Daoy (cell line): ENCODE measurements at regions not wholly inside any gene's neighbourhood (a gene's known extent, or its start where the extent isn't known, plus 50 kb on each side); places are given as distances from the start of the nearest gene placed in this dataset.
"Not testable (repeated sequence)": the region's sequence is repeated elsewhere in the genome, so short reads cannot be mapped to it uniquely, and the experiment has no call there.

Experiments used
- DNase-seq: peaks from one replicate; pipeline ENCODE4 v3.0.0-alpha.2; 2015; ENCODE audit warnings: low read depth

DNA sequence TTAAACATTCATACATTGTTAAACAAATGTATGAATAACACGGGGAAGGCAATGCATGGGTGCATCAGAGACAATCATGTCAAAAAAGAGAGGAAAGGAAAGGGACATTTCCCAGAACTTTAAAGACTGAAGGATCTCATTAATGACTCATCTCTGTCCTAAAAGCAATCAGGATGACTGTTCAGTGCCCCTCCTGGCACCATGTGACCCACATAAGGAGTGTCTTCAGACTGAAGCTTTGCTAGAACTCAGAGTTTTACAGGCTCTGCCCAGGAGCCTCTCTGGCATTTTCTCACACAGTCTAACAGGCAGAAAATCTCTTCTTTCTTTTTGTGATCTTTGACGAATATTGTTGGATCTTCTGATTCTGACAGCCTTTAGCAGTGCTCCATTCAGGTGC lies 315.3 kb downstream of the OTUD1 start:
- peak; percentile 12 for DNase-seq

DNA sequence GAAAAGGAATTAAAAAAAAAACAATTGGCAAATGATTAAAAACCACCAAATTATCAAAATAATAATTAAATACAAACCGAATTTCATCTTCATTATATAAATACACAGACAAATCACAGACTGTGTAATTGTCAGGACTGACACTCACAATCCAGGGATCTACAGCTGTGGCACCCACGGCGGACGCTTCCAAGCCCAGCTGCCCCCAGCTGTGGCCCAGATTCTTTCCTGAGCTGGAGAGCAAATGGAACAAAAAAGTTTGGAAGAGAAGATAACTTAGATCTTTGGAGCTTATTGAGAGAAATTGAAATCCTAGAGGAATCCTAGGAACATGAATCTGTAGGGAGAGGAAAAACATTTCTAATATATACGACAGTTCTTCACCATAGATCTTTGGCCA lies 316.1 kb downstream of the OTUD1 start:
- no peak for DNase-seq

DNA sequence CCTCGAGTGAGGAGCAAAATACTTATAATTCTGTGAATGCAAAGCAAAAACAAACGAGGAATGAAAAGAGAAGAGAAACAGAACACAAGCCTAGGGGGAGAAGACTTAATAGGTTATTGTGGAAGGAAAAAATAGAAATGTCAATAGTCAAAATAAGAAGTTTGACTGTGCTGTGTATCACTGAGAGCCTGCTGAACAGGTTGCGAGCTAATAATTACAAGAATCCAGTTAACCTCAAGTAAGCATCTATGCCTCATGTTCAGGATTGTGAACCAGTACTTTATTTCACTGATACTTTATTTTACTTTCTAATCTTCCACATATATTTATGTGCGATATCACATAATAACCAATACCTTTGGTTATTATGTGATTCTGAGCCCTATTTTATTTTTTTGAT lies 316.7 kb downstream of the OTUD1 start:
- no peak for DNase-seq

DNA sequence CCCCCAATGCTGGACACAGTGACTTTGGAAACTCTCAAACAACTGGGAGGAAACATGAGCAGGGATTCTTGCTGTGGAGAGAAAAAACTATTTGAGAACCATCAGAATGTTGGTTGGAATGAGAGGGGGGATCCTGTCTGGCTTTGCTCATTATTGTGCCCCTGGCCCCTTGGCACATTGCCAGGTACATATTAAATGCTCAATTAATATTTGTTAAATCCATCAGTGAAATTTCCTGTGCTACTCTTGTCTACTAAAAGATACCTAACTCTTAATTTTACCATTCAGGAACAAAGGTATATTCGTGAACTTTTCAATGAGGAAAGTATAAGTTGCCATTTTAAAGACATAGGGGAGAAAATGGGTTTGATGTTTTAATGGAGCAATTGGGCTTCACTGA lies 329.4 kb downstream of the OTUD1 start:
- DNase-seq, result no peak

DNA sequence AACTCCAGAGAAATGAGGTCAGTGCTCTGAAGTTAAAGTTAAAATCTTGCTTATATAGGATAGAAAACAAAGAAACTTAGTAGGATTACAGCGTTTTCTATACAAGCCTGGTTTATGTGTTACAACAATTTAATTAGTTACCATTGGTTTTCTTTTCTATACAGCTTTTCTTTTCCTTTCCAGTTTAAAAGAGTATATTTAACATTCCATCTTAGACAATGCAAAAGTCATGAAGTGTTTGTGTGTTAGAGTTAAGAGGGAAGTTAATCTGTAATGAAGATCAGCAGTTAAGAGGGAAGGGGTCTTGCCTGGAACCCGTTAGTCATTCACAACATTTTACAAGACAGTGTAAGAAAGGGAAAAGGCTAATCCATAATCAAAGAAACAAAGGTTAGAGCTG lies 338.3 kb downstream of the OTUD1 start:
- DNase-seq, result no peak

DNA sequence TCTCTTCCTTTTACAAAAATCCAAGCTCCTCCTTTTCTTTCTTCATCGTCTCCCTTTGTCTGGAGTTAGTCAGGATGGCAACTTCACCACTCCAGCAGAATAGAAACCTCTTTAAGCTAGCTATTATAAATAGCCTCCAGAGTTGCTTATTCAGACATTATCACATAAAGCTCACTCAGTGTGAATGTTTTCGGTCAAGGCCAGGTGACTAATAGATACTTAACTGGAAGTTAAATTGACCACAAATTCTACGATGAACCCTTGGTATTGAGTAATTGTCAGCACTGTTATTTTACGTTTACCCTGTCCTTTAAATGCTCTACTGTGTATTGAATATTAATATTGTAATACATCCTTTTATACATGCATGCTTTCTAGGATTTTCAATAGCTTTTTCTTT lies 340.4 kb downstream of the OTUD1 start:
- DNase-seq, result peak; percentile 21

DNA sequence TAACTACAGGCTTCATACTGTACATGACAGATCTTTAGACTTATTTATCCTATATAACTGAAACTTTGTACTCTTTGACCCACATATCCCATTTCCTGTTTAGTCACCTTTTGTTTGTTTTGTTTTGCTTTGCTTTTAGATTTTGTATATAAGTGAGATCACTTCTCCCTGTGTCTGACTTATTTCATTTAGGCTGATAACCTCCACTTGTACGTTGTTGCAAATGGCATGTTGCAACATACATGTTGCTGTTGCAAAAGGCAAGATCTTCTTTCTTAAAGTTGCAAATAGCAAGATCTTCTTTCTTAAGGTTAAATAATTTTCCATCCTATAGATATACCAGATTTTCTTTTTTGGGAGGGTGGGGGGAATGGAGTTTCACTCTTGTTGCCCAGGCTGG lies 341.5 kb downstream of the OTUD1 start:
- no peak for DNase-seq

DNA sequence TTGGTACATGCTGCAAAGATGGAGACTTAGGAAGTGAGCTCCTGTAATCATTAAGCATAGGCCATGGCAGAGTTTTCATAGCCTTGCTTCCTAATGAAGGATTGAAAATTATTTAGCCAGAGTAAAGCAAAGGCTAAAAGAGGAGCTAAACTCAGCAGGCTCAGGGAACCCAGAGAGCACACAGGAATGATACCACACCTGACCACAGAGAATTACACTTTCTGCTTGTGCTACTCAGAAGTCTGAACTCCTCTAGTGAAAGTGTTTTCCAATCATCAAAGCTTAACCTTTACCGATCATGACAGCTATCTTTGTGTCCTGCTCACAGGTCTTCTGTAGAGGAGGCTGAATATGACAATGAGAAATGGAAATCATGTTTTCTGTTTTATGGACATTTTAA lies 347.7 kb downstream of the OTUD1 start:
- DNase-seq, result no peak

DNA sequence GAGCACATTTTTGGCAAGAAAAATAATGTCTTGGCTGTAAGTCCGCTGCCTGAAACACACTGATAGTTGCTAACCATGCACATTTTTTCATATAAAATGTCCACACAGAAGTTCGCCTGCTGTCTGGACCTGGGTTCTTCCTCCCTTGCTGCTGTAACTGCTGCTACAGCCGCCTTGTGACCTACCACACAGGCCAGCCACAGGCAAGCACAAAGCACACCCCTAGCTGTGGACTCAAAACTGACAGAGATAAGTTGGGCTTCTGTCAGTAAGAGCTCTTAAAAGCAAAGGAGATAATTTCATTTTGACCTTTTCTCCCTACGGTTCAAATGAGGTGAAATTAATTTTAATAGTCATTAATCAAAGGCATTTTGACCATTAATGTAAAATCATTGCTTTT lies 354.7 kb downstream of the OTUD1 start:
- DNase-seq, result no peak

DNA sequence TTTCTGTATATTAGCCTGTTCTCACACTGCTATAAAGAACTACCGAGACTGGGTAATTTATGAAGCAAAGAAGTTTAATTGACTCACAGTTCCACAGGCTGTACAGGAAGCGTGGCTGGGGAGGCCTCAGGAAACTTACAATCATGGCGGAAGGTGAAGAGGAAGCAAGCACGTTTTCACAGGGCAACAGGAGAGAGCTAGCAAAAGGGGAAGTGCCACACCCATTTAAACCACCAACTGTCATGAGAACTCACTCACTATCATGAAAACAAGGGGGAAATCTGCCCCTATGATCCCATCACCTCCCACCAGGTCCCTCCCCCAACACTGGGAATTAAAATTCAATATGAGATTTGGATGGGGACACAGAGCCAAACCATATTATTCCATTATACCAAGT lies 358.6 kb downstream of the OTUD1 start:
- not testable (repeated sequence) for DNase-seq

DNA sequence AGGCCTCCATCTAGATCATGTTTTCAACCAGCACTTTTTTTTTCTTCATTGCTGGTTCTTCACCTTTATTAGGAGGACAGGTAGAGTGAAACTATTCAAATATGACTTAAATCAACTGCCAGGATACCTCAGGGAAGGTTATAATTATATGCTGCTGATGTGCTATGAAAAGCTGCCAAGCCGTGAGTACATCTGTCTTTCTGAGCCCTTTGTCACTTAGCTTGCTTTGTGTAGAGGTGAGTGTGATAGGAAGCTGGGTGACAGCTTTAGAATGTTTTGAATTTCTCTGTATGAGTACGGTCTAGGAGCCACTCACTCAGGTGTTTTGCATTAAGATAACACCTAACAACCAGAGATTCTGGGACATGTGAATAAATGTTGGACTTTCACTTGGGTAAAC lies 365.2 kb downstream of the OTUD1 start:
- DNase-seq, result no peak

DNA sequence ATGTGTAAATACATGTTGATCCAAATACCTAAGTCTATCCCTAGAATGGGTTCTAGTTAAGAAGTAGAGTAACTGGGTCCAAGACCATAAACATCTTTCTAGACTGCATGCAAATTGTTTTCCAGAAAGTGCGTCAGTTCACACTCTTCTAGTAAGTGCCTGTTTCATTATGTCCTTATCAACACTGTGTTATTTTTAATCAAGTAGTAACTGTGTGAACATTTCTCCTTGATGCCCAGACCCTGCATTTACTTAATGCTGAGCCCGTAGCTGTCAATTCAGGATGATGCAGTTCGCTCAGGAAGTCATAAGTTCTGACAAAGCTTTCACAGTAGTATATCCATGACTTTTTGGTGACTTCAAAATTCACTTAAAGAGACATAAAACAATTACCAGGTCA lies 374.8 kb downstream of the OTUD1 start:
- DNase-seq, result no peak

DNA sequence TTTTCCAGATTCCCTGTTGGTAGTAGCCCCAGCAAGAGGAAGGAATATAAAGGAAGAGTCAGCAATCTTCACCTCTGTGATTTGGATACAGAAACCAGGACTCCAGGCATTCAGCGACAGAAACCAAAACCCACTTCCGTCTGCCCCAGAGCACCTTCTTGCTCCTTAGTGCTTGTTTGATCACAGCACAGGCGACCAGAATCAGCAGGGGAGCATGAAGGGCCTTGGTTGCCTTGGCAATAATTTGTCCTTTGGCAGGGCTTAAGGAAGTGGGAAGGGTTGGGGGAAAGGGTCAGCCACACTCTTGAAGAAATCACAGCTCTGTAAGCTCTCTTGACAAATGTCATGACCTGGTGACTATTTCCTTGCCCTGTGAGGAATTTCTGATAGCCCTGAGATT lies 379.6 kb downstream of the OTUD1 start:
- DNase-seq, result no peak

DNA sequence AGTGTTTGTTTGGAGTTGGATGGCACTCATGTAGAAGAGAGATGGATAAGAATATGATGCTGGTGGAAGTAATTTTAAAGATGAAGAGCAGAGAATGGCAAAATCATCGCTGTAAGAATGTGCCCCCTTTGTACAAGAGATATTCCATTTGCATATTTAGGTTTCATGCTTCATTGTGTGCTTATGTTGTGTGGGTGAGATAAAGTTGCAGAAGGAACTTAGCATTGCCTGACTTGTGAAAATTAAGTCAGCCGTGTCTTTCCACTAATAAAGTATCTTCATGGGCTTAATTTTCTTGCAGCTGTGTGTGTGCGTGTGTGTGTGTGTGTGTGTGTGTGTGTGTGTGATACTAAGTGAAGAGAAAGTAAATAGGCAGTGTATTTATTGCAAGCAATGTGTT lies 381.9 kb downstream of the OTUD1 start:
- DNase-seq, result no peak

DNA sequence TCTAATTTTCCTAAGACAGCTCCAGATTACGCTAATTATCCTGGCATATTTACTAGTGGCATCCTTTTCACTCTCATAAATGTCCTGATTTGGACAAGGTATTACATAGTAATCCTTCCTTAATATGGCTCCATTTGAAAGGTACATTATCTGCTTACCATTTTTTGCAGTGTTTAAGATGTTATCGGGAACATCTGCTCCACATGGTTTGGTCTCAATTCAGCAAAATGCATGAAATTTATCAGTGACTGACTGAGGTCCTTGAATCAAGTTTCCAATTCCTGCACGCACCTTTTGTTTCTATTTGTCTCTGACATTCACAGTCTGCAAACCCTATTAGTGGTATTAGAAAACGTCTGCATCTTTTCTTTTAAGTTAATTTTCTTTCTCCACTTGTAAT lies 384.1 kb upstream of the KIAA1217 start:
- DNase-seq, result no peak

DNA sequence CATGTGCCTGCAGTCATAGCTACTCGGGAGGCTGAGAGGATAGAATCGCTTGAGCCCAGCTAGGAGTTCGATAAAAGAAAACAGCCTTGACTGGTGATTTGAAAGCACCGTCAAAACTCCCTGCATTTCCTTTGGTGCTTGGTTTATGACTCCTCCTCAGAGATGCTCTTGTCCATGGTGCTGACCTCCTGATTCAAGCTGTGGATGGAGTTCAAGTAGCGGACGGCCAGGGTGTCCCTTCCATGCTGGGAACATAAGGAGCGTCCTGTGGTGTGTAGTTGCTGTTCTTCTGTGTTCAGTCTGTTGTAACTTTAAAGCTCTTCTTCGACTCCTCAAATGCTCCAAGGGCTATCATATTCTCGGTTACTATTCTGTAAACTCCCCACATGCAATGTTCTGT lies 382.5 kb upstream of the KIAA1217 start:
- DNase-seq, result peak; percentile 16

DNA sequence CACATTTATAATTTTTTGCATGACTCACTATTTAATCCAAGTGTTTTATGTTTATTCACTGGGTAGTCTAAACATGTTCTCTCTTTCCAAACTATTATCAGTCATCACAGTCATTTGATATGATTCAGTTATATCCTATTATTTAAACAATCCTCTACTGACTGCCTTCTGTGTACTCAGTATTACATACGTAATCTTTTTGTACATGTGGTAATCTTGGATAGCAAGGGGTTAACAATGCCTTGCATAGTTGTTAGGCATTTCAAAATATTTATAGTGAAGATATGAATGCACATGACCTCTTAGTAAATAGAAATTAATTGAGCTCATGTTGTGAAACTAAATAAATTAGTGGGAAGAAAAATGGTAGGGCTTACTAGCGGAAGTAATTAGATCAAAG lies 379.4 kb upstream of the KIAA1217 start:
- DNase-seq, result no peak

DNA sequence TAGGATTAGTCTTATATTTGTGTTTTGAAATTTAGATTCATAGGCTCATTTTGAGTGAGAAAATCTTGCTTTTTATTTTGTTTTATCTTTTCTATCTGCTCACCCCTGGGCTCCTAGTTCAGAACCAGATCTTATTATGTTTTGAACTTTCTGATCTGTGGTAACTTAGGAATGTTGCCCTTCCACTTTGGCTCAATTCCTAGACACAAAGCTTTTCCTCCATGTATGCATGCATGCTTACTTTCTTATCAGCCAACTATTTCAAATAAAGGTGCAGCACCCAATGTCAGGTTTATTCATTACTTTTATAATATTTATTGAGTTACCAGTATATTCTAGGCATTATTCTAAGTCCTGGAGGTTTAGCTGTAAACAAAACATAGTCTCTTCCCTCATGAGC lies 374.8 kb upstream of the KIAA1217 start:
- no peak for DNase-seq

DNA sequence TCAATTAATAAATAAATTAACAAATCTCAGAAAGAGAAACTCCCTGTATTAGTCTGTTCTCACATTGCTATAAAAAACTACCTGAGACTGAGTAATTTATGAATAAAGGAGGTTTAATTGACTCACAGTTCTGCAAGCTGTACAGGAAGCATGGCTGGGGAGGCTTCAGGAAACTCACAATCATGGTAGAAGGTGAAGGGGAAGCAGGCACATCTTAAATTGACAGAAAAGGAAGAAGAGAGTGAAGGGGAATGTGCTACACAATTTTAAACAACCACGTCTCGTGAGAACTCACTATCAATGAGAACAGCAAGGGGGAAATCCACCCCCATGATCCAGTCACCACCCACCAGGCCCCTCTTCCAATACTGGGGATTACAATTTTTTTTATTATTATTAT lies 358.3 kb upstream of the KIAA1217 start:
- DNase-seq, result no peak

DNA sequence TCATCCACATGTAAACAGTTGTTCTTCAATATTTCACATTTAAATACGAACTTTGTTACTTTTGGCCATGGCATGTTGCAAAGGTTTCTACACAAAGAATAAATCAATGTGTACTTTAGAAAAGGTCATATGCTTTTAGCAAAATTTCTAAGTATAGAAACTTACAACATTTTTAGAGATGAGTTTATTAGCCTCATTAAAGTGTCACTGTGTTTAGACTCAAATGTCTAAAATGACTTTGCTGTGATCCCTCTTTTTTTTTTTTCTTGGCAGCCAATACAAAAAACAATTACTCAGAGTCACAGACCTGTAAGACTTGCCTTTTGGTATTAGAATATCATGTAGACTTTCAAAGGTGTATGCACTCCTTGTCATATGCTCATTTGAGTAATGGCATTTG lies 349.3 kb upstream of the KIAA1217 start:
- DNase-seq, result no peak

DNA sequence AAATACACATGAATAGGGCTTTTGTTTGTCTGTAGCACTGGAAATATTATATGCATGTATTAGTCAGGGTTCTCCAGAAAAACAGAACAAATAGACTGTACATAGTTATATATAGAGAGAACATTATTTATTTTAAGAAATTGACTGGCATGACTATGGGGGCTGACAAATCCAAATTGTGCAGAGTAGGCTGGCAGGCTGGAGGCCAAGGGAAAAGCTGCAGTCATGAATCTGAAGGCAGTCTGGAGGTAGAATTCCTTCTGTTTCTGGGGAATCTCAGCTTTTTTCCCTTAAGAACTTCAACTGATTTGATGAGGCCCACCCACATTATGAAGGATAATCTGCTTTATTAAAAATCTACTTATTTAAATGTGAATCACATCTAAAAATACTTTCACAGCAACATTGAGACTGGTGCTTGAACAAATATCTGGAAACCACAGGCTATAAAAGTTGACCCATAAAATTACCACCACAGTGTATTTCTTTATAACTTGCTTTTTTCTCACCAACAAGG lies 344.2 kb upstream of the KIAA1217 start:
- DNase-seq, result no peak

DNA sequence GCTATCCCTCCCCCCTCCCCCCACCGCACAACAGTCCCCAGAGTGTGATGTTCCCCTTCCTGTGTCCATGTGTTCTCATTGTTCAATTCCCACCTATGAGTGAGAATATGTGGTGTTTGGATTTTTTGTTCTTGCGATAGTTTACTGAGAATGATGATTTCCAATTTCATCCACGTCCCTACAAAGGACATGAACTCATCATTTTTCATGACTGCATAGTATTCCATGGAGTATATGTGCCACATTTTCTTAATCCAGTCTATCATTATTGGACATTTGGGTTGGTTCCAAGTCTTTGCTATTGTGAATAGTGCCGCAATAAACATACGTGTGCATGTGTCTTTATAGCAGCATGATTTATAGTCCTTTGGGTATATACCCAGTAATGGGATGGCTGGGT lies 342.0 kb upstream of the KIAA1217 start:
- not testable (repeated sequence) for DNase-seq

DNA sequence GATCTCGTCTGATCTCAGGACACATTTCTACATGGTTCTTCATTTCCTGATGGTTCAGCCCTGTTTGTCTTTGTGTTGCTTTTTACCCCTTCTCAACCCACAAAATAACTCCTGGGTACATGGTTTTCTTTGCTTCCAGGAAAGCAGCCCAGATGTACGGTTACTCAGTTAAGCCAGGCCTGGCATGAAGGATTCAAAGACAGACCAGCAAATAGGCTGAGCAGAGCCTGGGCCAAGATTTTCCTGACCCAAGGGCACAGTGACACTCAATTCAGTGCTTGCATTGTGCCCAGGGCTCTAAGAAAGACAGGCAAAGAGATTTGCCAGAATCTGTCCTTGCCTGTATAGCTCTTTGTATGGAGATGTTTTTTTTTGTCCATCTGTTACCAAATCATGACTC lies 340.8 kb upstream of the KIAA1217 start:
- DNase-seq, result no peak

DNA sequence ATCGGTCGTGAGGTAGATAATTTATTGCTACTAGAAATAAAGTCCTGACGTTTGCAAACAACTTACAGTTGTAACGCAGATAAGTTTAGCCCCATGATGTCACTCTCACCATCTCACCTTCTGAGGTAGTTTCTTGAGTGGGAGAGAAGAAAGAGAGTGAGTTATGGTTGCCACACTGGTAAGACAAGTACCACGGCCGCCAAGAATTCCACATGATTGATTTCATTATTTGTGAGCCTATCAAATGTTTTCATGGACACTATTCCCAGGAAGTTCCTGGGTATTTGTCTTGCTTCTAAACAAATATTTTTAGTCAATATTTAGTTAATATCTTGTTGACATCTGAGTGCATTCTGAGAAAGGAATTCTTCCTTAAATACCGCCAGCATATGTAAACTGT lies 339.4 kb upstream of the KIAA1217 start:
- no peak for DNase-seq

DNA sequence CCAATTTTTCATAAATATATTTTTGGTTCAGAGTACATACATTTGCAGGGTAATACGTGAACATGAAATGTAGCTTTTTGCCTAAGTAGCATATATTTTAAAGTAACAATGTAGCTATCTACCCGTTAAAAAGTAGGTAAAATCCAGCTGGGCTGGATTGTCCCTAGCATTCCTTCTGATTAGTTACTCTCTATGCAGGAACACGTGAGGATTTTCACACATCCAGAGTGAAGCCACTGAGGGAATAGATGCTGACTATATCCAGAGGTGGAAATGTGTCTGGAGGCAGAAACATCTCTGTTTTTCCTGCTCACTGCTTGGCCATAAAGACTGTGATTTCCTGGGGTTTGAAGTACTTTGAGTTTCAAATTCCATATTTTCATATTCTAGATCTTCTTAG lies 338.9 kb upstream of the KIAA1217 start:
- DNase-seq, result no peak
